ACHN (cell line): ENCODE measurements at regions not wholly inside any gene's neighbourhood (a gene's known extent, or its start where the extent isn't known, plus 50 kb on each side); places are given as distances from the start of the nearest gene placed in this dataset.
"Not testable (repeated sequence)": the region's sequence is repeated elsewhere in the genome, so short reads cannot be mapped to it uniquely, and the experiment has no call there.

ENCODE experiments used
- DNase-seq: peaks from one replicate; pipeline ENCODE4 v3.0.0-alpha.2; 2015
- in situ Hi-C: cut with HindIII; loops from 2 replicates; pipeline ENCODE4 v1.10.0; 2017; ENCODE audit warnings: low sequenced_read_pairs, low pct_ligation_motif_present, low pct_unique_long_range_greater_than_20kb

GRCh38 chr17:27038676-27039075 lies 255.2 kb upstream of the WSB1 start:
- in situ Hi-C loops, result no loop called here
- peak; percentile 38 for DNase-seq

GRCh38 chr17:27045039-27045438 lies 248.9 kb upstream of the WSB1 start:
- in situ Hi-C loops, DNase-seq: not testable (repeated sequence)

- in situ Hi-C loops, result no loop called here
- DNase-seq, result no peak
Measured at GRCh38 chr17:27049104-27049784, 244.7 kb upstream of the WSB1 start.

- in situ Hi-C loops, result no loop called here
- DNase-seq, result no peak
Measured at GRCh38 chr17:27065588-27065987, 228.3 kb upstream of the WSB1 start.

GRCh38 chr17:27066315-27066714 lies 227.6 kb upstream of the WSB1 start:
- in situ Hi-C loops, result no loop called here
- DNase-seq, result no peak

- DNase-seq, result no peak
- in situ Hi-C loops, result no loop called here
Measured at GRCh38 chr17:27069842-27070508, 223.9 kb upstream of the WSB1 start.

GRCh38 chr17:27070836-27071235 lies 223.1 kb upstream of the WSB1 start:
- in situ Hi-C loops, result no loop called here
- no peak for DNase-seq

- in situ Hi-C loops, result no loop called here
- no peak for DNase-seq
Measured at GRCh38 chr17:27072885-27073284, 221.0 kb upstream of the WSB1 start.

- no peak for DNase-seq
- in situ Hi-C loops, result no loop called here
Measured at GRCh38 chr17:27076814-27077213, 217.1 kb upstream of the WSB1 start.

- DNase-seq, result no peak
- in situ Hi-C loops, result no loop called here
Measured at GRCh38 chr17:27078296-27078695, 215.6 kb upstream of the WSB1 start.

- in situ Hi-C loops, result no loop called here
Measured at GRCh38 chr17:27079660-27080059, 214.3 kb upstream of the WSB1 start.

GRCh38 chr17:27081002-27081638 lies 212.8 kb upstream of the WSB1 start:
- in situ Hi-C loops, result no loop called here
- no peak for DNase-seq

More at GRCh38 chr17:27079660-27080059, 214.3 kb upstream of the WSB1 start:
- no peak for DNase-seq

GRCh38 chr17:27082023-27082774 lies 211.7 kb upstream of the WSB1 start:
- no peak for DNase-seq
- in situ Hi-C loops, result no loop called here

GRCh38 chr17:27082775-27083154 lies 211.1 kb upstream of the WSB1 start:
- DNase-seq, result no peak
- in situ Hi-C loops, result no loop called here

- in situ Hi-C loops, result no loop called here
Measured at GRCh38 chr17:27083408-27084185, 210.3 kb upstream of the WSB1 start.

GRCh38 chr17:27085517-27085916 lies 208.4 kb upstream of the WSB1 start:
- in situ Hi-C loops, result no loop called here
- no peak for DNase-seq

More at GRCh38 chr17:27083408-27084185, 210.3 kb upstream of the WSB1 start:
- DNase-seq, result no peak

- DNase-seq, result no peak
- in situ Hi-C loops, result no loop called here
Measured at GRCh38 chr17:27086526-27086925, 207.4 kb upstream of the WSB1 start.

- DNase-seq, result no peak
- in situ Hi-C loops, result no loop called here
Measured at GRCh38 chr17:27087935-27088766, 205.8 kb upstream of the WSB1 start.
